IMR-90 (cell line): ENCODE measurements at regions not wholly inside any gene's neighbourhood (a gene's known extent, or its start where the extent isn't known, plus 50 kb on each side); places are given as distances from the start of the nearest gene placed in this dataset.

Experiments
- ATAC-seq: fragments of 200-7000 bp; cut with Tn5 transposase; 2 replicates; pipeline ENCODE4 v1.9.1; 2020; ENCODE audit warnings: low read depth, mild to moderate bottlenecking, moderate library complexity
- BruUV-seq: library from RNA; stranded (reverse); fragments of 400-500 nt; replicated peaks from 2 replicates; lab custom pipeline; 2021; lab: Mats Ljungman, UMichigan
- CTCF ChIA-PET: fragments of 300-600 bp; formaldehyde crosslinking; extraction: SDS; loops from one replicate; lab custom pipeline; 2021; ENCODE audit warnings: antibody characterized with exemption; lab: Yijun Ruan, JAX
- POLR2A ChIA-PET: fragments of 300-600 bp; sonication (Branson Sonifier 250); formaldehyde crosslinking; loops from one replicate; lab custom pipeline; 2022; ENCODE audit warnings: antibody characterized with exemption; ENCODE audit not compliant: unreplicated experiment; lab: Charles Lee
- DNase-seq: peaks from one replicate; pipeline ENCODE4 v3.0.0; 2013
- H2AFZ ChIP-seq: replicated peaks from 2 replicates; pipeline ENCODE3; 2013; ENCODE audit warnings: low read length, mild to moderate bottlenecking; ENCODE audit not compliant: poor library complexity
- H2AK5ac ChIP-seq: 2 replicates; pipeline ENCODE4 v1.6.1; 2013; ENCODE audit warnings: low read depth, low read length, inconsistent platforms
- H2AK9ac ChIP-seq: replicated peaks from 2 replicates; pipeline ENCODE3; 2013; ENCODE audit warnings: mild to moderate bottlenecking, low read depth, low read length, moderate library complexity; ENCODE audit not compliant: poor library complexity
- H2BK120ac ChIP-seq: 2 replicates; pipeline ENCODE4 v1.6.1; 2013; ENCODE audit warnings: low read depth, low read length, inconsistent platforms
- H2BK15ac ChIP-seq: 3 replicates; pipeline ENCODE4 v1.6.1; 2013; ENCODE audit warnings: low read depth, low read length, inconsistent platforms
- H2BK20ac ChIP-seq: 2 replicates; pipeline ENCODE4 v1.6.1; 2013; ENCODE audit warnings: low read depth, mild to moderate bottlenecking, inconsistent platforms, low read length, moderate library complexity
- H2BK5ac ChIP-seq: 2 replicates; pipeline ENCODE4 v1.6.1; 2013; ENCODE audit warnings: mild to moderate bottlenecking, low read depth, low read length, inconsistent platforms; ENCODE audit not compliant: poor library complexity, severe bottlenecking
- H3K14ac ChIP-seq: replicated peaks from 2 replicates; pipeline ENCODE4 v1.6.1; 2013; ENCODE audit warnings: low read depth, low read length, inconsistent platforms
- H3K18ac ChIP-seq: 2 replicates; pipeline ENCODE4 v1.6.1; 2013; ENCODE audit warnings: low read depth, low read length, control low read depth
- H3K23ac ChIP-seq: 2 replicates; pipeline ENCODE4 v1.6.1; 2013; ENCODE audit warnings: low read depth, low read length, inconsistent platforms
- H3K27ac ChIP-seq: 2 replicates; pipeline ENCODE4 v1.5.1; 2013; ENCODE audit warnings: mild to moderate bottlenecking, control low read depth, low read length; ENCODE audit not compliant: insufficient read depth
- H3K27me3 ChIP-seq: 2 replicates; pipeline ENCODE4 v1.6.1; 2013; ENCODE audit warnings: low read length; ENCODE audit not compliant: control insufficient read depth, insufficient read depth
- H3K36me3 ChIP-seq: 2 replicates; pipeline ENCODE4 v1.6.1; 2013; ENCODE audit warnings: low read length, mixed read lengths; ENCODE audit not compliant: control insufficient read depth, insufficient read depth
- H3K4ac ChIP-seq: 2 replicates; pipeline ENCODE4 v1.6.1; 2013; ENCODE audit warnings: low read depth, low read length, inconsistent platforms
- H3K4me1 ChIP-seq: 2 replicates; pipeline ENCODE4 v1.6.1; 2013; ENCODE audit warnings: low read length, mixed read lengths; ENCODE audit not compliant: control insufficient read depth, insufficient read depth
- H3K4me2 ChIP-seq: 2 replicates; pipeline ENCODE4 v1.6.1; 2013; ENCODE audit warnings: low read depth, mild to moderate bottlenecking, control low read depth, low read length, moderate library complexity
- H3K4me3 ChIP-seq: 2 replicates; pipeline ENCODE4 v1.5.1; 2013; ENCODE audit warnings: low read depth, mild to moderate bottlenecking, control low read depth, low read length, moderate library complexity; ENCODE audit not compliant: insufficient read depth
- H3K56ac ChIP-seq: 2 replicates; pipeline ENCODE4 v1.6.1; 2013; ENCODE audit warnings: low read length, inconsistent platforms; ENCODE audit not compliant: insufficient read depth; ENCODE audit errors: extremely low read depth
- H3K79me1 ChIP-seq, 2 experiments: 2 replicates each; pipeline ENCODE4 v1.6.1; 2013; ENCODE audit warnings: low read length in 2 of 2, inconsistent platforms in 1 of 2, low read depth in 1 of 2
- H3K9ac ChIP-seq: 2 replicates; pipeline ENCODE4 v1.6.1; 2013; ENCODE audit warnings: low read depth, low read length, control low read depth
- H3K9me1 ChIP-seq: 2 replicates; pipeline ENCODE4 v1.6.1; 2013; ENCODE audit warnings: low read length, inconsistent platforms; ENCODE audit not compliant: insufficient read depth
- H3K9me3 ChIP-seq: 2 replicates; pipeline ENCODE4 v1.6.1; 2013; ENCODE audit warnings: low read length; ENCODE audit not compliant: control insufficient read depth, insufficient read depth
- H4K20me1 ChIP-seq: 2 replicates; pipeline ENCODE4 v1.6.1; 2013; ENCODE audit warnings: low read length, inconsistent platforms; ENCODE audit not compliant: insufficient read depth
- H4K5ac ChIP-seq: 2 replicates; pipeline ENCODE4 v1.6.1; 2013; ENCODE audit warnings: mild to moderate bottlenecking, low read depth, low read length, control low read depth
- H4K8ac ChIP-seq, 2 experiments: 2 replicates each; pipeline ENCODE4 v1.6.1; 2013; ENCODE audit warnings: low read depth in 2 of 2, low read length in 2 of 2, control low read depth in 1 of 2, inconsistent platforms in 1 of 2
- H4K91ac ChIP-seq: 2 replicates; pipeline ENCODE4 v1.6.1; 2013; ENCODE audit warnings: low read depth, low read length, inconsistent platforms; ENCODE audit not compliant: insufficient read depth
- CEBPB ChIP-seq: IDR thresholded peaks from 2 replicates; pipeline ENCODE4 v1.6.1; 2012; ENCODE audit warnings: low read depth, low read length, improper control_type of control experiment
- CTCF ChIP-seq: conservative IDR thresholded peaks from 2 replicates; pipeline ENCODE4 v1.5.1; 2012; ENCODE audit warnings: mild to moderate bottlenecking, low read depth, low read length, improper control_type of control experiment
- RCOR1 ChIP-seq: IDR thresholded peaks from 2 replicates; pipeline ENCODE4 v1.6.1; 2012; ENCODE audit warnings: mild to moderate bottlenecking, low read length, improper control_type of control experiment; ENCODE audit not compliant: insufficient replicate concordance
- SMC3 ChIP-seq: fragments of 150-350 bp; IDR thresholded peaks from 2 replicates; pipeline ENCODE4 v1.6.1; 2016; ENCODE audit warnings: low read depth, mild to moderate bottlenecking, antibody characterized with exemption, low read length, moderate library complexity
- WGBS, 2 experiments: methylation state at CpG; one replicate each; pipeline versions ENCODE4 v1.1.5 to v1.1.7; 2013; ENCODE audit warnings: missing lambda C conversion rate in 2 of 2; ENCODE audit not compliant: insufficient read length in 1 of 2; ENCODE audit errors: extremely low coverage in 2 of 2; 5-methylcytosine and 5-hydroxymethylcytosine counted together
- dilution Hi-C: fragments of 300-500 bp; cut with HindIII; formaldehyde crosslinking; loops from one replicate; pipeline ENCODE4 v1.14.3; 2018; ENCODE audit warnings: low sequenced_read_pairs; ENCODE audit not compliant: unreplicated experiment
- in situ Hi-C: fragments of 300-500 bp; cut with MboI; formaldehyde crosslinking; loops from 3 replicates; pipeline ENCODE4 v1.14.3; 2019; ENCODE audit warnings: low sequenced_read_pairs, inconsistent platforms, mixed read lengths
- intact Hi-C: fragments of 100-400 bp; cut with micrococcal nuclease; formaldehyde crosslinking; loops from 2 replicates; pipeline ENCODE4 v1.10.0; 2022

GRCh38 chr5:117249086-117249815 is 674.6 kb upstream of the SEMA6A start:
- Histone ChIP-seq H3K4me3 (no peak overlapping the region), H2AK9ac (no peak overlapping the region), H3K27me3 (no peaks in the 10 kb centered on the region), H3K23ac (no peak overlapping the region), H3K4ac (no peak overlapping the region), H3K4me2 (no peak overlapping the region), H2BK120ac (no peak overlapping the region), H2AFZ (no peak overlapping the region), H2AK5ac (no peak overlapping the region), H3K14ac (no peak overlapping the region), H4K5ac (no peak overlapping the region), H3K4me1 (no peaks in the 10 kb centered on the region), H3K36me3 (no peaks in the 10 kb centered on the region), H3K56ac (no peak overlapping the region), H4K8ac (no peak overlapping the region), H3K9ac (no peak overlapping the region), H2BK20ac (no peak overlapping the region), H3K9me1 (no peaks in the 10 kb centered on the region), H3K27ac (no peak overlapping the region), H4K91ac (no peak overlapping the region), H2BK15ac (no peak overlapping the region), H2BK5ac (no peak overlapping the region), H3K79me1 (no peaks in the 10 kb centered on the region), H4K20me1 (no peaks in the 10 kb centered on the region), H3K9me3 (0 out of 2 replicates have a peak, but pooled peaks cover 4% of the 10 kb centered on the region), H3K18ac (no peak overlapping the region)
- dilution Hi-C loops (no loop called here), in situ Hi-C loops (no loop called here), intact Hi-C loops (no loop called here)
- WGBS, 2 experiments = no CpG with 5 or more reads among the region's 5 CpGs
- TF ChIP-seq CTCF = no peak
- TF ChIP-seq CEBPB = peak; percentile 46
- no peak for TF ChIP-seq SMC3
- no peak for TF ChIP-seq RCOR1
- ChIA-PET POLR2A (no interaction called here), CTCF (interaction anchor here (0.5 to 0.6 kb wide), 2 partner anchors 18 to 745 kb away, joined by 3 to 4 read pairs; no protein-coding TSS in a partner anchor)
- DNase-seq = no peak
- no peak for ATAC-seq
- no TSS peak for BruUV-seq
